IMR-90 (cell line): ENCODE measurements at regions not wholly inside any gene's neighbourhood (a gene's known extent, or its start where the extent isn't known, plus 50 kb on each side); places are given as distances from the start of the nearest gene placed in this dataset.

Experiments
- ATAC-seq: fragments of 200-7000 bp; cut with Tn5 transposase; 2 replicates; pipeline ENCODE4 v1.9.1; 2020; ENCODE audit warnings: low read depth, mild to moderate bottlenecking, moderate library complexity
- BruUV-seq: library from RNA; stranded (reverse); fragments of 400-500 nt; replicated peaks from 2 replicates; lab custom pipeline; 2021; lab: Mats Ljungman, UMichigan
- CTCF ChIA-PET: fragments of 300-600 bp; formaldehyde crosslinking; extraction: SDS; loops from one replicate; lab custom pipeline; 2021; ENCODE audit warnings: antibody characterized with exemption; lab: Yijun Ruan, JAX
- POLR2A ChIA-PET: fragments of 300-600 bp; sonication (Branson Sonifier 250); formaldehyde crosslinking; loops from one replicate; lab custom pipeline; 2022; ENCODE audit warnings: antibody characterized with exemption; ENCODE audit not compliant: unreplicated experiment; lab: Charles Lee
- DNase-seq: peaks from one replicate; pipeline ENCODE4 v3.0.0; 2013
- H2AFZ ChIP-seq: replicated peaks from 2 replicates; pipeline ENCODE3; 2013; ENCODE audit warnings: low read length, mild to moderate bottlenecking; ENCODE audit not compliant: poor library complexity
- H2AK5ac ChIP-seq: 2 replicates; pipeline ENCODE4 v1.6.1; 2013; ENCODE audit warnings: low read depth, low read length, inconsistent platforms
- H2AK9ac ChIP-seq: replicated peaks from 2 replicates; pipeline ENCODE3; 2013; ENCODE audit warnings: mild to moderate bottlenecking, low read depth, low read length, moderate library complexity; ENCODE audit not compliant: poor library complexity
- H2BK120ac ChIP-seq: 2 replicates; pipeline ENCODE4 v1.6.1; 2013; ENCODE audit warnings: low read depth, low read length, inconsistent platforms
- H2BK15ac ChIP-seq: 3 replicates; pipeline ENCODE4 v1.6.1; 2013; ENCODE audit warnings: low read depth, low read length, inconsistent platforms
- H2BK20ac ChIP-seq: 2 replicates; pipeline ENCODE4 v1.6.1; 2013; ENCODE audit warnings: low read depth, mild to moderate bottlenecking, inconsistent platforms, low read length, moderate library complexity
- H2BK5ac ChIP-seq: 2 replicates; pipeline ENCODE4 v1.6.1; 2013; ENCODE audit warnings: mild to moderate bottlenecking, low read depth, low read length, inconsistent platforms; ENCODE audit not compliant: poor library complexity, severe bottlenecking
- H3K14ac ChIP-seq: replicated peaks from 2 replicates; pipeline ENCODE4 v1.6.1; 2013; ENCODE audit warnings: low read depth, low read length, inconsistent platforms
- H3K18ac ChIP-seq: 2 replicates; pipeline ENCODE4 v1.6.1; 2013; ENCODE audit warnings: low read depth, low read length, control low read depth
- H3K23ac ChIP-seq: 2 replicates; pipeline ENCODE4 v1.6.1; 2013; ENCODE audit warnings: low read depth, low read length, inconsistent platforms
- H3K27ac ChIP-seq: 2 replicates; pipeline ENCODE4 v1.5.1; 2013; ENCODE audit warnings: mild to moderate bottlenecking, control low read depth, low read length; ENCODE audit not compliant: insufficient read depth
- H3K27me3 ChIP-seq: 2 replicates; pipeline ENCODE4 v1.6.1; 2013; ENCODE audit warnings: low read length; ENCODE audit not compliant: control insufficient read depth, insufficient read depth
- H3K36me3 ChIP-seq: 2 replicates; pipeline ENCODE4 v1.6.1; 2013; ENCODE audit warnings: low read length, mixed read lengths; ENCODE audit not compliant: control insufficient read depth, insufficient read depth
- H3K4ac ChIP-seq: 2 replicates; pipeline ENCODE4 v1.6.1; 2013; ENCODE audit warnings: low read depth, low read length, inconsistent platforms
- H3K4me1 ChIP-seq: 2 replicates; pipeline ENCODE4 v1.6.1; 2013; ENCODE audit warnings: low read length, mixed read lengths; ENCODE audit not compliant: control insufficient read depth, insufficient read depth
- H3K4me2 ChIP-seq: 2 replicates; pipeline ENCODE4 v1.6.1; 2013; ENCODE audit warnings: low read depth, mild to moderate bottlenecking, control low read depth, low read length, moderate library complexity
- H3K4me3 ChIP-seq: 2 replicates; pipeline ENCODE4 v1.5.1; 2013; ENCODE audit warnings: low read depth, mild to moderate bottlenecking, control low read depth, low read length, moderate library complexity; ENCODE audit not compliant: insufficient read depth
- H3K56ac ChIP-seq: 2 replicates; pipeline ENCODE4 v1.6.1; 2013; ENCODE audit warnings: low read length, inconsistent platforms; ENCODE audit not compliant: insufficient read depth; ENCODE audit errors: extremely low read depth
- H3K79me1 ChIP-seq, 2 experiments: 2 replicates each; pipeline ENCODE4 v1.6.1; 2013; ENCODE audit warnings: low read length in 2 of 2, inconsistent platforms in 1 of 2, low read depth in 1 of 2
- H3K9ac ChIP-seq: 2 replicates; pipeline ENCODE4 v1.6.1; 2013; ENCODE audit warnings: low read depth, low read length, control low read depth
- H3K9me1 ChIP-seq: 2 replicates; pipeline ENCODE4 v1.6.1; 2013; ENCODE audit warnings: low read length, inconsistent platforms; ENCODE audit not compliant: insufficient read depth
- H3K9me3 ChIP-seq: 2 replicates; pipeline ENCODE4 v1.6.1; 2013; ENCODE audit warnings: low read length; ENCODE audit not compliant: control insufficient read depth, insufficient read depth
- H4K20me1 ChIP-seq: 2 replicates; pipeline ENCODE4 v1.6.1; 2013; ENCODE audit warnings: low read length, inconsistent platforms; ENCODE audit not compliant: insufficient read depth
- H4K5ac ChIP-seq: 2 replicates; pipeline ENCODE4 v1.6.1; 2013; ENCODE audit warnings: mild to moderate bottlenecking, low read depth, low read length, control low read depth
- H4K8ac ChIP-seq, 2 experiments: 2 replicates each; pipeline ENCODE4 v1.6.1; 2013; ENCODE audit warnings: low read depth in 2 of 2, low read length in 2 of 2, control low read depth in 1 of 2, inconsistent platforms in 1 of 2
- H4K91ac ChIP-seq: 2 replicates; pipeline ENCODE4 v1.6.1; 2013; ENCODE audit warnings: low read depth, low read length, inconsistent platforms; ENCODE audit not compliant: insufficient read depth
- BHLHE40 ChIP-seq: fragments of 150-350 bp; IDR thresholded peaks from 2 replicates; pipeline ENCODE4 v1.6.1; 2016; ENCODE audit warnings: mild to moderate bottlenecking, low read depth, low read length
- CEBPB ChIP-seq: IDR thresholded peaks from 2 replicates; pipeline ENCODE4 v1.6.1; 2012; ENCODE audit warnings: low read depth, low read length, improper control_type of control experiment
- CHD1 ChIP-seq: IDR thresholded peaks from 2 replicates; pipeline ENCODE4 v1.6.1; 2012; ENCODE audit warnings: low read depth, low read length, improper control_type of control experiment
- CTCF ChIP-seq: conservative IDR thresholded peaks from 2 replicates; pipeline ENCODE4 v1.5.1; 2012; ENCODE audit warnings: mild to moderate bottlenecking, low read depth, low read length, improper control_type of control experiment
- ELK1 ChIP-seq: fragments of 150-350 bp; IDR thresholded peaks from 2 replicates; pipeline ENCODE4 v1.6.1; 2016; ENCODE audit warnings: low read depth, mild to moderate bottlenecking, low read length, moderate library complexity, borderline replicate concordance
- FOS ChIP-seq: fragments of 150-350 bp; IDR thresholded peaks from 2 replicates; pipeline ENCODE4 v1.6.1; 2016; ENCODE audit warnings: low read depth, low read length
- MAFK ChIP-seq: IDR thresholded peaks from 2 replicates; pipeline ENCODE4 v1.6.1; 2012; ENCODE audit warnings: low read depth, low read length, improper control_type of control experiment
- MAZ ChIP-seq: IDR thresholded peaks from 2 replicates; pipeline ENCODE4 v1.6.1; 2012; ENCODE audit warnings: low read depth, mild to moderate bottlenecking, low read length, improper control_type of control experiment, moderate library complexity, borderline replicate concordance
- MXI1 ChIP-seq: IDR thresholded peaks from 2 replicates; pipeline ENCODE4 v1.6.1; 2012; ENCODE audit warnings: low read depth, mild to moderate bottlenecking, low read length, moderate library complexity, borderline replicate concordance
- NFE2L2 ChIP-seq: fragments of 150-350 bp; IDR thresholded peaks from 2 replicates; pipeline ENCODE4 v1.6.1; 2016; ENCODE audit warnings: low read depth, mild to moderate bottlenecking, low read length
- POLR2A ChIP-seq: IDR thresholded peaks from 2 replicates; pipeline ENCODE4 v1.6.1; 2012; ENCODE audit warnings: mild to moderate bottlenecking, low read depth, low read length
- RAD21 ChIP-seq: IDR thresholded peaks from 2 replicates; pipeline ENCODE4 v1.6.1; 2012; ENCODE audit warnings: low read length, improper control_type of control experiment
- RCOR1 ChIP-seq: IDR thresholded peaks from 2 replicates; pipeline ENCODE4 v1.6.1; 2012; ENCODE audit warnings: mild to moderate bottlenecking, low read length, improper control_type of control experiment; ENCODE audit not compliant: insufficient replicate concordance
- RFX5 ChIP-seq: IDR thresholded peaks from 2 replicates; pipeline ENCODE4 v1.8.0; 2012; ENCODE audit warnings: low read depth, mild to moderate bottlenecking, low read length, moderate library complexity
- SMC3 ChIP-seq: fragments of 150-350 bp; IDR thresholded peaks from 2 replicates; pipeline ENCODE4 v1.6.1; 2016; ENCODE audit warnings: low read depth, mild to moderate bottlenecking, antibody characterized with exemption, low read length, moderate library complexity
- USF2 ChIP-seq: fragments of 150-350 bp; IDR thresholded peaks from 2 replicates; pipeline ENCODE4 v1.6.1; 2017; ENCODE audit warnings: mild to moderate bottlenecking, antibody characterized with exemption, low read length, low read depth
- WGBS, 2 experiments: methylation state at CpG; one replicate each; pipeline versions ENCODE4 v1.1.5 to v1.1.7; 2013; ENCODE audit warnings: missing lambda C conversion rate in 2 of 2; ENCODE audit not compliant: insufficient read length in 1 of 2; ENCODE audit errors: extremely low coverage in 2 of 2; 5-methylcytosine and 5-hydroxymethylcytosine counted together
- dilution Hi-C: fragments of 300-500 bp; cut with HindIII; formaldehyde crosslinking; loops from one replicate; pipeline ENCODE4 v1.14.3; 2018; ENCODE audit warnings: low sequenced_read_pairs; ENCODE audit not compliant: unreplicated experiment
- in situ Hi-C: fragments of 300-500 bp; cut with MboI; formaldehyde crosslinking; loops from 3 replicates; pipeline ENCODE4 v1.14.3; 2019; ENCODE audit warnings: low sequenced_read_pairs, inconsistent platforms, mixed read lengths
- intact Hi-C: fragments of 100-400 bp; cut with micrococcal nuclease; formaldehyde crosslinking; loops from 2 replicates; pipeline ENCODE4 v1.10.0; 2022

GRCh38 chr2:52220393-52220792, 1188.5 kb upstream of the NRXN1 start:
- no CpG with 5 or more reads among the region's 2 CpGs for WGBS, 2 experiments
- H3K4me3 ChIP-seq: no peak overlapping the region
- dilution Hi-C loops: no loop called here
- H2BK20ac ChIP-seq: no peak overlapping the region
- H4K91ac ChIP-seq: no peak overlapping the region
- in situ Hi-C loops: no loop called here
- H4K5ac ChIP-seq: no peak overlapping the region; the same call in 1 of the 2 replicates
- no peak overlapping the region for H2BK120ac ChIP-seq
- H3K79me1 ChIP-seq: no peaks in the 10 kb centered on the region
- H2AFZ ChIP-seq: no peak overlapping the region
- H3K56ac ChIP-seq: no peak overlapping the region
- H3K4me2 ChIP-seq: no peak overlapping the region
- no peaks in the 10 kb centered on the region for H4K20me1 ChIP-seq
- ATAC-seq (no peak), DNase-seq (no peak)
- no peaks in the 10 kb centered on the region for H3K9me1 ChIP-seq
- no peak overlapping the region for H3K4ac ChIP-seq
- no peak overlapping the region for H2BK15ac ChIP-seq
- H3K14ac ChIP-seq: no peak overlapping the region
- no TSS peak for BruUV-seq
- H3K27me3 ChIP-seq: no peaks in the 10 kb centered on the region
- no peaks in the 10 kb centered on the region for H3K36me3 ChIP-seq
- no peak for TF ChIP-seq FOS
- no peak for TF ChIP-seq CEBPB
- TF ChIP-seq CTCF: no peak
- TF ChIP-seq MAFK: no peak
- TF ChIP-seq NFE2L2: no peak
- no peak for TF ChIP-seq POLR2A
- no peak for TF ChIP-seq RCOR1
- TF ChIP-seq BHLHE40: no peak
- TF ChIP-seq MXI1: no peak
- no peak for TF ChIP-seq SMC3
- TF ChIP-seq CHD1: no peak
- TF ChIP-seq MAZ: no peak
- no peak for TF ChIP-seq RFX5
- TF ChIP-seq USF2: no peak
- no peak for TF ChIP-seq RAD21
- TF ChIP-seq ELK1: no peak
- H3K18ac ChIP-seq: no peak overlapping the region
- H3K9me3 ChIP-seq: no peaks in the 10 kb centered on the region
- no peak overlapping the region for H3K27ac ChIP-seq
- no peak overlapping the region for H2AK9ac ChIP-seq
- H3K4me1 ChIP-seq: no peaks in the 10 kb centered on the region
- H3K9ac ChIP-seq: no peak overlapping the region
- no peak overlapping the region for H3K23ac ChIP-seq
- no peak overlapping the region for H2AK5ac ChIP-seq
- POLR2A ChIA-PET: no interaction called here
- intact Hi-C loops: no loop called here
- no peak overlapping the region for H4K8ac ChIP-seq
- H2BK5ac ChIP-seq: no peak overlapping the region
- CTCF ChIA-PET: no interaction called here
